ENCODE measurements at regions not wholly inside any gene's neighbourhood (a gene's known extent, or its start where the extent isn't known, plus 50 kb on each side); places are given as distances from the start of the nearest gene placed in this dataset.

DNA sequence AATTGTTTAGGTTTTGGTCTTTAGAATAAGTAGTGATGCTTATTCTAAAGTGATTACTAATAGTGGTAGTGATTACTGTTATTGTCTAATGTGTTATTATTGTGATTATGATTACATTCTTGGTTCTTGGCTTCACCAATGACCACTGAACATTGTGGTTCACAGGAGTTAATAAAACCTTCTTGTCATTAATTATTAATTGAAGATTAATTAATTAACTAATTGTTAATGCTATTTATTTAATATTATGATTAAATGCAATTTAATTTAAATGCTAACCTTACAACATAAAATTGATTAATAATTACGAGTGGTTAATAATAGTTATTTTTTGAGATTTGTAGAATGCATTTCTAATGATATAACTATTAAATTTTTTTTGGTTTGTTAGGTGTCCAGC lies 747.7 kb upstream of the POM121L12 start (continued):
- TF ChIP-seq CTCF (IDR thresholded peaks at IDR 0.05; ENCODE audit: control extremely low read depth in 1 of 3, insufficient read depth in 1 of 3, low read depth in 1 of 3, low read length in 3 of 3), result no peak
- TF ChIP-seq YY1 (IDR thresholded peaks at IDR 0.05; ENCODE audit: low read depth, low read length), result no peak

All from H1 (cell line).